Panc1 (cell line): ENCODE measurements at regions not wholly inside any gene's neighbourhood (a gene's known extent, or its start where the extent isn't known, plus 50 kb on each side); places are given as distances from the start of the nearest gene placed in this dataset.

Experiments used
- ATAC-seq: fragments of 200-7000 bp; cut with Tn5 transposase; 2 replicates; pipeline ENCODE4 v1.9.1; 2020; ENCODE audit warnings: mild to moderate bottlenecking, moderate library complexity
- BruUV-seq: library from RNA; stranded (reverse); fragments of 400-500 nt; replicated peaks from 2 replicates; lab custom pipeline; 2021; lab: Mats Ljungman, UMichigan
- CTCF ChIA-PET: fragments of 300-600 bp; sonication (Branson Sonifier 250); formaldehyde crosslinking; loops from one replicate; lab custom pipeline; 2022; ENCODE audit warnings: antibody characterized with exemption; lab: Charles Lee
- POLR2A ChIA-PET: fragments of 300-600 bp; sonication (Branson Sonifier 250); formaldehyde crosslinking; loops from one replicate; lab custom pipeline; 2022; ENCODE audit warnings: antibody characterized with exemption; lab: Charles Lee
- DNase-seq: peaks from one replicate; pipeline ENCODE4 v3.0.0-alpha.2; 2010; ENCODE audit warnings: low read depth, low spot score
- H3K27ac ChIP-seq: 2 replicates; pipeline ENCODE4 v1.5.1; 2011; ENCODE audit warnings: mild to moderate bottlenecking, low read length, inconsistent platforms
- H3K27me3 ChIP-seq: fragments of 200-500 bp; sonication (Bioruptor generic); 2 replicates; pipeline ENCODE4 v1.6.0; 2014; ENCODE audit warnings: low read length, inconsistent platforms; ENCODE audit not compliant: control insufficient read depth, insufficient read depth
- H3K36me3 ChIP-seq: fragments of 200-500 bp; sonication (Bioruptor generic); 2 replicates; pipeline ENCODE4 v1.5.1; 2014; ENCODE audit warnings: inconsistent platforms, mild to moderate bottlenecking, low read length, moderate library complexity; ENCODE audit not compliant: control insufficient read depth, insufficient read depth
- H3K4me1 ChIP-seq: 2 replicates; pipeline ENCODE4 v1.5.1; 2011; ENCODE audit warnings: inconsistent platforms, mild to moderate bottlenecking, low read length, moderate library complexity; ENCODE audit not compliant: control insufficient read depth, insufficient read depth
- H3K4me3 ChIP-seq, 2 experiments: 2 replicates each; pipeline ENCODE4 v1.5.1; 2011 to 2012; ENCODE audit warnings: low read depth in 2 of 2, low read length in 2 of 2, mild to moderate bottlenecking in 2 of 2, inconsistent platforms in 1 of 2, moderate library complexity in 1 of 2
- H3K9me3 ChIP-seq: fragments of 200-500 bp; sonication (Bioruptor generic); 2 replicates; pipeline ENCODE4 v1.5.1; 2014; ENCODE audit warnings: low read depth, mild to moderate bottlenecking, inconsistent platforms, low read length, moderate library complexity; ENCODE audit not compliant: control insufficient read depth, insufficient read depth
- POLR2AphosphoS5 ChIP-seq: IDR thresholded peaks from 2 replicates; pipeline ENCODE4 v1.6.1; 2012; ENCODE audit warnings: mild to moderate bottlenecking, low read depth, low read length, moderate library complexity
- SIN3A ChIP-seq: IDR thresholded peaks from 2 replicates; pipeline ENCODE4 v1.6.1; 2012; ENCODE audit warnings: low read depth, mild to moderate bottlenecking, low read length, moderate library complexity, borderline replicate concordance; ENCODE audit not compliant: insufficient read depth
- TCF7L2 ChIP-seq: IDR thresholded peaks from 2 replicates; pipeline ENCODE4 v1.6.1; 2011; ENCODE audit warnings: mild to moderate bottlenecking, low read depth, low read length, inconsistent platforms
- in situ Hi-C: cut with HindIII; loops from 2 replicates; pipeline ENCODE4 v1.10.0; 2016; ENCODE audit warnings: low sequenced_read_pairs, low pct_unique_long_range_greater_than_20kb
- intact Hi-C: fragments of 100-400 bp; cut with micrococcal nuclease; formaldehyde crosslinking; loops from one replicate; pipeline ENCODE4 v1.10.0; 2022; ENCODE audit not compliant: unreplicated experiment
- TF ChIP-seq, protein P1 (sequence below), 2 experiments: IDR thresholded peaks; 2 replicates each; pipeline ENCODE4 v1.6.1; 2011 to 2012; ENCODE audit warnings: low read depth in 2 of 2, control low read depth in 1 of 2, low read length in 1 of 2, mild to moderate bottlenecking in 1 of 2, moderate library complexity in 1 of 2; ENCODE audit not compliant: insufficient read depth in 1 of 2
- TF ChIP-seq, protein P2 (sequence below): fragments of 450-650 bp; IDR thresholded peaks from 2 replicates; pipeline ENCODE4 v1.5.1; 2017; ENCODE audit warnings: mild to moderate bottlenecking

DNA sequence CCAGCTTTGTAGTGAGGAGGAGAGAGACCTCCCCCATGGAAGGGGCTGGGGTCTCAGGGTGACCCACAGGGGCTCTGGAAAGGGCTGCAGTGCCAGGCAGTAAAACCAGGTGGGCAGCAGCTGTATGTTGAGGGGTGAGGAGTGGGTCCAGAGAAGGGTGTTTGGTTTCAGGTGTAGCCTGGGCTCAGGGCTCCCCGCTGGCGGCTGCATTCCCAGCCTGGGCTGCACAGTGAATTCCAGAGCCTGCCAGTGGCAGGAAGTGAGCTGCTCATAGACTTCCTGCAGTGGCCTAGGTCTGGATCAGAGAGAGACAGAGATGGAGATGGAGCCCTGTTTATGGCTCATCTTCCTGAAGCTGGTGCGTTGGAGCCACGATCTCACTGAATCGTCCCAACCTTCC lies 356.4 kb downstream of the PTPRU start:
- BruUV-seq, result no TSS peak
- ChIA-PET CTCF (no interaction called here), POLR2A (interaction anchor here (0.6 kb wide), 1 partner anchor 20 kb away, joined by 7 read pairs; no protein-coding TSS in a partner anchor)
- 0 out of 2 replicates have a peak, but pooled peaks have one; percentile 33 for ATAC-seq
- DNase-seq, result no peak
- TF ChIP-seq SIN3A (no peak), POLR2AphosphoS5 (no peak), TCF7L2 (no peak)
- TF ChIP-seq, protein P1, sequence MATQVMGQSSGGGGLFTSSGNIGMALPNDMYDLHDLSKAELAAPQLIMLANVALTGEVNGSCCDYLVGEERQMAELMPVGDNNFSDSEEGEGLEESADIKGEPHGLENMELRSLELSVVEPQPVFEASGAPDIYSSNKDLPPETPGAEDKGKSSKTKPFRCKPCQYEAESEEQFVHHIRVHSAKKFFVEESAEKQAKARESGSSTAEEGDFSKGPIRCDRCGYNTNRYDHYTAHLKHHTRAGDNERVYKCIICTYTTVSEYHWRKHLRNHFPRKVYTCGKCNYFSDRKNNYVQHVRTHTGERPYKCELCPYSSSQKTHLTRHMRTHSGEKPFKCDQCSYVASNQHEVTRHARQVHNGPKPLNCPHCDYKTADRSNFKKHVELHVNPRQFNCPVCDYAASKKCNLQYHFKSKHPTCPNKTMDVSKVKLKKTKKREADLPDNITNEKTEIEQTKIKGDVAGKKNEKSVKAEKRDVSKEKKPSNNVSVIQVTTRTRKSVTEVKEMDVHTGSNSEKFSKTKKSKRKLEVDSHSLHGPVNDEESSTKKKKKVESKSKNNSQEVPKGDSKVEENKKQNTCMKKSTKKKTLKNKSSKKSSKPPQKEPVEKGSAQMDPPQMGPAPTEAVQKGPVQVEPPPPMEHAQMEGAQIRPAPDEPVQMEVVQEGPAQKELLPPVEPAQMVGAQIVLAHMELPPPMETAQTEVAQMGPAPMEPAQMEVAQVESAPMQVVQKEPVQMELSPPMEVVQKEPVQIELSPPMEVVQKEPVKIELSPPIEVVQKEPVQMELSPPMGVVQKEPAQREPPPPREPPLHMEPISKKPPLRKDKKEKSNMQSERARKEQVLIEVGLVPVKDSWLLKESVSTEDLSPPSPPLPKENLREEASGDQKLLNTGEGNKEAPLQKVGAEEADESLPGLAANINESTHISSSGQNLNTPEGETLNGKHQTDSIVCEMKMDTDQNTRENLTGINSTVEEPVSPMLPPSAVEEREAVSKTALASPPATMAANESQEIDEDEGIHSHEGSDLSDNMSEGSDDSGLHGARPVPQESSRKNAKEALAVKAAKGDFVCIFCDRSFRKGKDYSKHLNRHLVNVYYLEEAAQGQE (IDR thresholded peaks at IDR 0.05; ENCODE audit: insufficient read depth in 1 of 2, low read depth in 2 of 2, low read length in 1 of 2), result no peak
- TF ChIP-seq, protein P2, sequence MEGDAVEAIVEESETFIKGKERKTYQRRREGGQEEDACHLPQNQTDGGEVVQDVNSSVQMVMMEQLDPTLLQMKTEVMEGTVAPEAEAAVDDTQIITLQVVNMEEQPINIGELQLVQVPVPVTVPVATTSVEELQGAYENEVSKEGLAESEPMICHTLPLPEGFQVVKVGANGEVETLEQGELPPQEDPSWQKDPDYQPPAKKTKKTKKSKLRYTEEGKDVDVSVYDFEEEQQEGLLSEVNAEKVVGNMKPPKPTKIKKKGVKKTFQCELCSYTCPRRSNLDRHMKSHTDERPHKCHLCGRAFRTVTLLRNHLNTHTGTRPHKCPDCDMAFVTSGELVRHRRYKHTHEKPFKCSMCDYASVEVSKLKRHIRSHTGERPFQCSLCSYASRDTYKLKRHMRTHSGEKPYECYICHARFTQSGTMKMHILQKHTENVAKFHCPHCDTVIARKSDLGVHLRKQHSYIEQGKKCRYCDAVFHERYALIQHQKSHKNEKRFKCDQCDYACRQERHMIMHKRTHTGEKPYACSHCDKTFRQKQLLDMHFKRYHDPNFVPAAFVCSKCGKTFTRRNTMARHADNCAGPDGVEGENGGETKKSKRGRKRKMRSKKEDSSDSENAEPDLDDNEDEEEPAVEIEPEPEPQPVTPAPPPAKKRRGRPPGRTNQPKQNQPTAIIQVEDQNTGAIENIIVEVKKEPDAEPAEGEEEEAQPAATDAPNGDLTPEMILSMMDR, result no peak
- Histone ChIP-seq H3K27ac (no peak overlapping the region), H3K9me3 (no peaks in the 10 kb centered on the region), H3K4me1 (no peaks in the 10 kb centered on the region; the same call in 1 of the 2 replicates), H3K27me3 (no peaks in the 10 kb centered on the region), H3K36me3 (no peaks in the 10 kb centered on the region), H3K4me3 (no peak overlapping the region)
- in situ Hi-C loops, result no loop called here
- intact Hi-C loops, result no loop called here

DNA sequence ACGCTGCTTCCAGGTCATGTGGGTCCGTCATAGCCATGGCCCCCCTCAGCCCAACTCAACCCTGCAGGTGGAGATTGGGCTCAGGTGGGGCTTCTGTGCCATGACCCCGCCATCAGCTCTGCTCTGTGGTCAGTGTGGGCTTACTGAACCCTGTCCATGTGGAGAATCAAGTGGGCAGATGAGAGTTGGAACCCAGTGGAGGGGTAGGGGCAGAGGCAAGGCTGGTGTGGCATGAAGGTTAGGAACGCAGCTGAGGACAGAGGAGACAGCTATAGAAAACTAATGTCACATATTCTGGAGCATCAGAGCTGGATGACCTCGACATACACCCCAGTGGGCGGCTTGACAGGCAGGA lies 355.9 kb downstream of the PTPRU start:
- Histone ChIP-seq H3K4me1 (no peaks in the 10 kb centered on the region; the same call in 1 of the 2 replicates), H3K27me3 (no peaks in the 10 kb centered on the region), H3K27ac (no peak overlapping the region), H3K9me3 (no peaks in the 10 kb centered on the region), H3K4me3 (no peak overlapping the region), H3K36me3 (no peaks in the 10 kb centered on the region)
- BruUV-seq, result no TSS peak
- ChIA-PET POLR2A (no interaction called here), CTCF (no interaction called here)
- in situ Hi-C loops, result no loop called here
- DNase-seq, result no peak
- no peak for ATAC-seq
- TF ChIP-seq SIN3A (no peak), POLR2AphosphoS5 (no peak), TCF7L2 (no peak)
- TF ChIP-seq, protein P2, result no peak
- TF ChIP-seq, protein P1 (IDR thresholded peaks at IDR 0.05; ENCODE audit: insufficient read depth in 1 of 2, low read depth in 2 of 2, low read length in 1 of 2), result no peak
- intact Hi-C loops, result no loop called here
